Natural killer cell (primary cell): ENCODE measurements at regions not wholly inside any gene's neighbourhood (a gene's known extent, or its start where the extent isn't known, plus 50 kb on each side); places are given as distances from the start of the nearest gene placed in this dataset.

Experiments used
- ATAC-seq, 3 donors: fragments of 150-1000 bp in 2 of 3; fragments of 200-7000 bp in 1 of 3; cut with Tn5 transposase; 1 replicate in 1 of 3; 2 replicates in 2 of 3; pipeline ENCODE4 v1.10.0; 2021; ENCODE audit warnings: mild to moderate bottlenecking in 2 of 3, moderate library complexity in 2 of 3
- DNase-seq, 2 donors: peaks; one replicate each; pipeline versions ENCODE4 v3.0.0 to v3.0.0-alpha.2; 2013 to 2021; ENCODE audit warnings: mixed read lengths in 1 of 2
- H3K27ac ChIP-seq: one replicate; pipeline ENCODE4 v1.5.1; 2013; ENCODE audit warnings: mild to moderate bottlenecking, low read length
- H3K27me3 ChIP-seq: one replicate; pipeline ENCODE4 v1.6.1; 2013; ENCODE audit warnings: low read length; ENCODE audit not compliant: control insufficient read depth, insufficient read depth
- H3K36me3 ChIP-seq: one replicate; pipeline ENCODE4 v1.6.1; 2013; ENCODE audit warnings: low read length; ENCODE audit not compliant: control insufficient read depth, insufficient read depth
- H3K4me1 ChIP-seq: one replicate; pipeline ENCODE4 v1.6.1; 2013; ENCODE audit warnings: low read length; ENCODE audit not compliant: control insufficient read depth, insufficient read depth
- H3K4me3 ChIP-seq: one replicate; pipeline ENCODE4 v1.5.1; 2013; ENCODE audit warnings: low read length
- H3K9me3 ChIP-seq: one replicate; pipeline ENCODE4 v1.6.1; 2013; ENCODE audit warnings: low read length; ENCODE audit not compliant: control insufficient read depth, insufficient read depth
- H3K27ac Mint-ChIP-seq, 2 donors: one replicate each; pipeline ENCODE4 v1.8.0; 2022; ENCODE audit warnings: mild to moderate bottlenecking in 2 of 2, mixed read lengths in 2 of 2, moderate library complexity in 1 of 2
- H3K27me3 Mint-ChIP-seq, 2 donors: one replicate each; pipeline ENCODE4 v1.8.0; 2022; ENCODE audit warnings: low read depth in 2 of 2, mixed read lengths in 2 of 2
- H3K36me3 Mint-ChIP-seq: one replicate; pipeline ENCODE4 v1.8.0; 2022; ENCODE audit warnings: mixed read lengths
- H3K4me1 Mint-ChIP-seq, 2 donors: one replicate each; pipeline ENCODE4 v1.8.0; 2022; ENCODE audit warnings: mixed read lengths in 2 of 2
- H3K4me3 Mint-ChIP-seq: one replicate; pipeline ENCODE4 v1.8.0; 2022; ENCODE audit warnings: mild to moderate bottlenecking, moderate library complexity, mixed read lengths
- H3K9me3 Mint-ChIP-seq, 2 donors: one replicate each; pipeline ENCODE4 v1.8.0; 2022; ENCODE audit warnings: mixed read lengths in 2 of 2
- CTCF ChIP-seq: fragments of 200-600 bp; IDR thresholded peaks from one replicate; pipeline ENCODE4 v1.8.0; 2022; ENCODE audit warnings: antibody characterized with exemption
- WGBS: methylation state at CpG from one replicate; pipeline ENCODE4 v1.1.7; 2013; ENCODE audit warnings: missing lambda C conversion rate; ENCODE audit not compliant: insufficient coverage; 5-methylcytosine and 5-hydroxymethylcytosine counted together
- intact Hi-C: fragments of 100-400 bp; cut with micrococcal nuclease; formaldehyde crosslinking; loops from one replicate; pipeline ENCODE4 v1.14.2; 2022

DNA sequence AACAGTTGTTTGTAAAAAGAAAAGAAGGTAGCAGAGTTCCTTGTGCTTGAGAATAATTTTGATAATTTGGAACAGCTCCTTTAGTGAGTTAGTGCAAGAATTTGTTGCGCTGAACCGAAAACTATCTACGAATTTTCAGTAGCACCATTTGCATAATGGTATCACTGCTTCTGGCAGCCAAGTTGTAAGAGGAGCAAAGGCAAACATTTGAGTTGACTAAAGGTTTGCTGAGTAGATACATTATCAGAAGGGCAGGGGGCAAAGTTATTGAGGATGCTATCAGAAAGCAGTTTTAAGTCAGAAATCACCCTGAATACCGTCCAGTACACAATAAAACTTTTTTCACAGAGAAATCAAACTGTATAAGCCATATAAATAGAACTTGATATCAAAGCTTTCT, 181.5 kb upstream of the MOCS2 start:
- WGBS, result 87% methylated on average over 3 of the region's 4 CpGs
- TF ChIP-seq CTCF, result no peak

GRCh38 chr5:53291528-53291927, 182.0 kb upstream of the MOCS2 start:
- no peaks in the 10 kb centered on the region for H3K27me3 ChIP-seq
- no peaks in the 10 kb centered on the region for H3K4me1 ChIP-seq
- H3K4me3 ChIP-seq, result no peak overlapping the region
- Mint-ChIP-seq H3K9me3 (peaks cover 4 to 7% of the 10 kb centered on the region in 2 donors), H3K27ac (no peak overlapping the region), H3K36me3 (no peaks in the 10 kb centered on the region), H3K4me1 (no peaks in the 10 kb centered on the region), H3K4me3 (no peak overlapping the region), H3K27me3 (no peaks in the 10 kb centered on the region)
- H3K27ac ChIP-seq, result no peak overlapping the region
- no peak for DNase-seq
- no peaks in the 10 kb centered on the region for H3K9me3 ChIP-seq
- intact Hi-C loops, result no loop called here
- ATAC-seq, result no peak
- H3K36me3 ChIP-seq, result no peaks in the 10 kb centered on the region
- TF ChIP-seq CTCF, result no peak

More for the DNA sequence above, 181.5 kb upstream of the MOCS2 start:
- ATAC-seq (no peak), DNase-seq (no peak)
- H3K9me3 Mint-ChIP-seq, result peaks cover 4 to 7% of the 10 kb centered on the region in 2 donors
- H3K36me3 Mint-ChIP-seq, result no peaks in the 10 kb centered on the region
- H3K4me3 ChIP-seq, result no peak overlapping the region
- no peaks in the 10 kb centered on the region for H3K4me1 ChIP-seq
- H3K27ac Mint-ChIP-seq, result no peak overlapping the region
- H3K27me3 ChIP-seq, result no peaks in the 10 kb centered on the region
- no peaks in the 10 kb centered on the region for H3K27me3 Mint-ChIP-seq
- no peak overlapping the region for H3K27ac ChIP-seq
- no peaks in the 10 kb centered on the region for H3K9me3 ChIP-seq
- no peak overlapping the region for H3K4me3 Mint-ChIP-seq
- no peaks in the 10 kb centered on the region for H3K4me1 Mint-ChIP-seq
- H3K36me3 ChIP-seq, result no peaks in the 10 kb centered on the region
- intact Hi-C loops, result no loop called here

- intact Hi-C loops, result no loop called here
- no peak for DNase-seq
- peaks cover 0 to 2% of the 10 kb centered on the region in 2 donors for H3K9me3 Mint-ChIP-seq
- H3K4me1 Mint-ChIP-seq, result no peaks in the 10 kb centered on the region
- Histone ChIP-seq H3K9me3 (no peaks in the 10 kb centered on the region), H3K4me3 (no peak overlapping the region), H3K27ac (no peak overlapping the region), H3K36me3 (no peaks in the 10 kb centered on the region), H3K27me3 (no peaks in the 10 kb centered on the region), H3K4me1 (no peaks in the 10 kb centered on the region)
- TF ChIP-seq CTCF, result no peak
- H3K4me3 Mint-ChIP-seq, result no peak overlapping the region
- ATAC-seq, result no peak
- H3K27ac Mint-ChIP-seq, result no peak overlapping the region
- no CpG with 5 or more reads among the region's 5 CpGs for WGBS
- H3K36me3 Mint-ChIP-seq, result no peaks in the 10 kb centered on the region
- H3K27me3 Mint-ChIP-seq, result no peaks in the 10 kb centered on the region
These were observed 181.6 kb upstream of the FST start for GRCh38 chr5:53298841-53299240.

DNA sequence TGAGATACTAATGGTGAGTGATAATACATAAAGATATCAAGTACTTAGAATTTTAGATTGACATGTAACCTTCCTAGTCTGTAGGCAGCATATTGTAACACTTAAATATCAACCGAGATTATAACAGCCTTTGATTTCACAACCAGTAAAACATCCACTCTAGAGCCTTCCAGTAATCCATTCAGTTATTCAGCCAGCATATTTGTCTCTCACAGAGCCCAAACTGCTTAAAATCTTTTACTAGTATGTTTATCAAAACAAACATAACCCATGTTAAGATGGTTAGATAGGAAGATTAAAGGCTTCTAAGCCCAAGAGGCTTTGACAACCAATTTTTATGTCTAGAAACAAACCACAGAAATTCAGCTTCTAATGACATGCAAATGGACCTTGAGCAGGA, 177.9 kb upstream of the FST start:
- H3K4me1 ChIP-seq, result no peaks in the 10 kb centered on the region
- no peaks in the 10 kb centered on the region for H3K27me3 Mint-ChIP-seq
- H3K9me3 ChIP-seq, result no peaks in the 10 kb centered on the region
- H3K27ac Mint-ChIP-seq, result no peak overlapping the region
- H3K4me3 Mint-ChIP-seq, result no peak overlapping the region
- no peak for TF ChIP-seq CTCF
- H3K27ac ChIP-seq, result no peak overlapping the region
- H3K9me3 Mint-ChIP-seq, result peaks cover 0 to 3% of the 10 kb centered on the region in 2 donors
- intact Hi-C loops, result no loop called here
- ATAC-seq (no peak), DNase-seq (no peak)
- WGBS, result 79% methylated on average over 1 of the region's 1 CpG
- H3K4me3 ChIP-seq, result no peak overlapping the region
- no peaks in the 10 kb centered on the region for H3K36me3 ChIP-seq
- H3K4me1 Mint-ChIP-seq, result no peaks in the 10 kb centered on the region
- no peaks in the 10 kb centered on the region for H3K36me3 Mint-ChIP-seq
- H3K27me3 ChIP-seq, result no peaks in the 10 kb centered on the region
